ENCODE measurements at regions not wholly inside any gene's neighbourhood (a gene's known extent, or its start where the extent isn't known, plus 50 kb on each side); places are given as distances from the start of the nearest gene placed in this dataset.
"Not testable (repeated sequence)": the region's sequence is repeated elsewhere in the genome, so short reads cannot be mapped to it uniquely, and the experiment has no call there.

- DNase-seq, result no peak
These were observed 215.5 kb upstream of the KLF14 start for GRCh38 chr7:130949550-130949949.

GRCh38 chr7:130950054-130950453, 216.0 kb upstream of the KLF14 start:
- DNase-seq, result no peak

- no peak for DNase-seq
These were observed 216.7 kb upstream of the KLF14 start for GRCh38 chr7:130950741-130951140.

GRCh38 chr7:130951303-130951975, 217.4 kb upstream of the KLF14 start:
- no peak for DNase-seq

GRCh38 chr7:130951976-130952876, 218.2 kb upstream of the KLF14 start:
- no peak for DNase-seq

GRCh38 chr7:130953196-130953595, 219.2 kb upstream of the KLF14 start:
- no peak for DNase-seq

- DNase-seq, result no peak
These were observed 221.0 kb upstream of the KLF14 start for GRCh38 chr7:130954918-130955564.

- DNase-seq, result no peak
These were observed 221.5 kb upstream of the KLF14 start for GRCh38 chr7:130955565-130955919.

- DNase-seq, result no peak
These were observed 222.6 kb upstream of the KLF14 start for GRCh38 chr7:130956417-130957136.

GRCh38 chr7:130957137-130957513, 223.1 kb upstream of the KLF14 start:
- no peak for DNase-seq

GRCh38 chr7:130957722-130958435, 223.9 kb upstream of the KLF14 start:
- not testable (repeated sequence) for DNase-seq

GRCh38 chr7:130958846-130959245, 224.8 kb upstream of the KLF14 start:
- no peak for DNase-seq

GRCh38 chr7:130959743-130960207, 225.8 kb upstream of the KLF14 start:
- no peak for DNase-seq

GRCh38 chr7:130960208-130960988, 226.4 kb upstream of the KLF14 start:
- DNase-seq, result no peak

- DNase-seq, result no peak
These were observed 227.2 kb upstream of the KLF14 start for GRCh38 chr7:130961128-130961601.

- no peak for DNase-seq
These were observed 228.1 kb upstream of the KLF14 start for GRCh38 chr7:130962109-130962508.

- no peak for DNase-seq
These were observed 229.3 kb upstream of the KLF14 start for GRCh38 chr7:130963339-130963738.

GRCh38 chr7:130965515-130965914, 231.5 kb upstream of the KLF14 start:
- DNase-seq, result no peak

- no peak for DNase-seq
These were observed 232.4 kb upstream of the KLF14 start for GRCh38 chr7:130966246-130967009.

GRCh38 chr7:130970196-130970595, 236.2 kb upstream of the KLF14 start:
- no peak for DNase-seq

GRCh38 chr7:130970696-130971095, 236.7 kb upstream of the KLF14 start:
- DNase-seq, result no peak
